NCI-H345 (cell line): ENCODE measurements at regions not wholly inside any gene's neighbourhood (a gene's known extent, or its start where the extent isn't known, plus 50 kb on each side); places are given as distances from the start of the nearest gene placed in this dataset.

ENCODE experiments used
- DNase-seq: peaks from one replicate; lab custom pipeline; 2025; lab: John Stamatoyannopoulos, UW

DNA sequence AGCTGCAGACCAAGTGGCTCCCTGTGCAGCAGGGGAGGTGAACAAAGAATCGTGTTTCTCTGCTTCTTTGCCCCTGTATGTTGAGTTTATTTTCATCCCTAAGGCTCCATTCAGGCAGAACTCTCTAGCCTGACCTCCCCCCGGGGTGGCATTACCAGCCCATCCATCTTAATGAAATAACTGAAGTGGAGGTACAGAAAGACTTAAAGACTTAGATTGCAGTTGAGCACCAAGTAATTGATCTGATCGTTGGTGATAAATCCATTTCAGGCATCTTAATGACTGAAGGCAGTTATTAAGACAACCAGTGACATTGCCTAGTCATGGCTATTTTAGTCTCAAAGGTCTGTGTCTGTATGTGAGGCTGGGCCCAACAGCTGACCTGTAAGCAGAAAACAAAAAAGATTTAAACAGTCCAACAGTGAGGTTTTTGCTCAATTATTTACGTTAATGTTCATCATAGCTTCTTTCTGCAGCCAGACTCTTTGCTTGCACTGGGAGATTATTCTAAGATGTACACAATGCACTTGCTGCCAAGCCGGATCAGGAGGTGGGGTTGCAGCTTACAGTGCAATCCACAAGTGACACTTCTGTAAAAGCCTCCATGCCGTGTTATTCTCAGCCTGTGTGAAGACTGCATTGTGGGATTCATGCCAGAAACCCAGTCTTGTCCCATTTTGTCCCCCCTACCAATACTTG is 363.0 kb upstream of the DUSP10 start:
- DNase-seq = peak; percentile 66

- no peak for DNase-seq
These were observed 362.2 kb upstream of the DUSP10 start for GRCh38 chr1:222104097-222104496.

DNA sequence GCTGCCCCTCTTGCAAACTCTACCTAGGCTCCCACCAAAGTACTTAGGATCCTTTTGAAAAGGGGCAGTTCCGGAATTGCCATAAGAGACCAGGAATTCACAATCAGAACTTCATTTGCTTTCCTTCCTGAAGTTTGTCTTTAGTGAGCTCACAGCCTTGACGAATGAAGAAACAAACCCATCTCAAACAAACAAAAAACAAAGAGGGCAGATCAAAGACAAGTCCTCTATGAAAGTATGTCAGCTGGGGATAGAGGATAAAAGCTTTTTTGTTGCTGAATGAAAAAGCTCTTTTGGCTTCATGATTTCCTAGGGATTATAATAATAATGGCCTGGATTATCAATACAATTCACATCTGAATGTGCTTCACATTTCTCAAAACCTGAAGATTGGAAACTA is 357.9 kb upstream of the DUSP10 start:
- no peak for DNase-seq

DNA sequence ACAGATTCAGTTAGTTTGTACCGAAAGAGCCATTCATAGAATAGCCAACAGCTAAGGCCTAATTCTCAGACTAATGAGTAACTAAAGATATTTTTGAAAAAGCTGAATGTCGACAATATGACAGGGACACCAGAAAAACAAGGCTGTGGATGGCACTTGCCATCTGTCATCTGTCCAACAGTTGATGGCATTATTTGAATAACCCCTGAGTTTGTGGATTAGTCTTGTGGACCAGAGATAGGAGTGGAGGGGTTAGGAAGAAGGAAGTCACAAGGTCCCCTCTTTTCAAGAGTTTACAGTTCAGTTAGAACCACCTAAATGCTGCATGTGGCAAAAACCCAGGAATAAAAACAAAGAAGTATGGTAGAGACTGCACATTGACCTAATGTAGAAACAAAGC is 356.5 kb upstream of the DUSP10 start:
- no peak for DNase-seq

- DNase-seq = no peak
These were observed 355.7 kb upstream of the DUSP10 start for GRCh38 chr1:222097588-222097987.

DNA sequence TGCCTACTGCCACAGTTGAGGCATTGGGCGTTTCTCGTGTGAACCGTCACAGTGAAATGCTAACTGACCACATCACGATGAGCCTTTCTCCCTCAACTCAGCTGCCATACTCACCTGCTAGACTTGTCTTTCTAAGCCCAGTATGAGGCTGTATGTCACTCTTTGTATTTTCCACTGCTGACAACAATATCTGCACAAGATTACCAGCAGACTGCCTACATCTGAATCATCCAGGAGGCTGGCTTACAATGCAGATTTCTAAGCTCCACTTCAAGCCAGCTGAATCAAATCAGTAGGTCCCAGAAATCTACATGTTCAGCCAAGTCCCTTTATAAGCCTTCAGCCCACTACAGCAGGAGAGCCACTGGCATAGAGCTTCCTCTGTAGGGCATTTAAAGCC is 355.0 kb upstream of the DUSP10 start:
- DNase-seq = no peak

GRCh38 chr1:222096476-222096772 is 354.5 kb upstream of the DUSP10 start:
- DNase-seq = no peak

DNA sequence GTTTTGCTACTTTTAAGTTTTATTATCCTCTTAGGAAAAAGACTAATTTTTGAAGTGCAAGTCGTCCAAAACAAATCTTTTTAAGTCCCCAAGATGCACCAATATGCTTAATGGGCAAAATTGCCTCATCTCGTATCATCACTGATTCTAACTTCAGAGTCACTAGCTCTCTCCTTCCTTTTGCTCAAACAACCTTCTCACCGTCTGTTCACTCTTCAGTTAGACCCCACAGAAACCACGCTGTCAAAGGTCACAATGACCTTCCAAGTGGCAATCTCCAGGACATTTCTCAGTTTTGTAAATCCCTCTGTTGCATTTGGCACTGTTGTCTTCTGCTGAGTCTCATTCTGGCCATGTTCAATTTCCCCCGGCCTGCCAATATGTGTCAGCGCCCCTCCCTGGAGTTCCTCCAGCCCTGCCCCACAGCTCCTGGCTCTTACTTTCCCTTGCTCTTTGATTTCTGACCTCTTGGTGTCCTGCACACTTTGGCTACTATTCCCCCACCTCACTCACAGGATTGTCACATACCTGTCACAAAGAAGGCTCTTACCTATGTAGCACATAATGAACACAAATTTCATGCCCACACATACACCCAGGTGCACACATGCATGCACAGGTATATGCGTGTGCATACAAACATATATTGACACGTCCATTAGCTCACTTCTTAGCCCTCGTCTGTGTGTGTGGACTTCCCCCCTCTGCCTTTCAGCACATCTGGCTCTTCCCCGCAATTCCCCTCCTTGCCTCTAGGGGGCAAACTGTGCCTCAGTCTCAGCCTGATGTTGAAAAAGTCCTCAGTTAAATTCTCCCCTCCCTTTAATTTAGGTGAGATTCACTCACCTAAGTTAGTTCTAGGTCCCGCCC is 354.0 kb upstream of the DUSP10 start:
- DNase-seq = peak; percentile 8

DNA sequence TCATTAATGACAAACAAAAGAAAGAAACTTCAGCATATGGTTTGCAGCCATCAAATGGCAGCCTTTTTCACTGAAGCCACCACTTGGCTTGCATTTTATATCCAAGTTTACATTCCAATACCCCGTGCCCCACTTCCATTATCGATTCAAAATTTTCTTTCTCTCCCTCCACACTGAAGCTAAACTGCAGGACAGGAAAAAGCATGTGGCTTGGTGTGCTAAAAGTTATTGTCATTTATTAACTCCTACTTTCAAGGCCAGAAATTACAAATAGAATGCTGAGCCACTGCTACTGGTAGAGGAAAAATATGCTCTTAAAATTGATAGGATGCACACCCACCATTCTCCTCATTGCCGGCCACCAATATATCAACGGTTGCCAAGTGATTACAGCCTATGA is 351.6 kb upstream of the DUSP10 start:
- no peak for DNase-seq

GRCh38 chr1:222090103-222090502 is 348.2 kb upstream of the DUSP10 start:
- DNase-seq = no peak

GRCh38 chr1:222087221-222087920 is 345.5 kb upstream of the DUSP10 start:
- DNase-seq = no peak

GRCh38 chr1:222084996-222085395 is 343.1 kb upstream of the DUSP10 start:
- DNase-seq = no peak

GRCh38 chr1:222084048-222084447 is 342.2 kb upstream of the DUSP10 start:
- no peak for DNase-seq

- no peak for DNase-seq
These were observed 340.0 kb upstream of the DUSP10 start for GRCh38 chr1:222081859-222082258.

GRCh38 chr1:222079566-222079965 is 337.7 kb upstream of the DUSP10 start:
- no peak for DNase-seq

- DNase-seq = no peak
These were observed 335.3 kb upstream of the DUSP10 start for GRCh38 chr1:222077206-222077605.

- no peak for DNase-seq
These were observed 332.4 kb upstream of the DUSP10 start for GRCh38 chr1:222074317-222074716.

GRCh38 chr1:222073307-222073995 is 331.6 kb upstream of the DUSP10 start:
- DNase-seq = no peak

- peak; percentile 76 for DNase-seq
These were observed 329.5 kb upstream of the DUSP10 start for GRCh38 chr1:222071387-222071786.

- no peak for DNase-seq
These were observed 327.0 kb upstream of the DUSP10 start for GRCh38 chr1:222068937-222069336.

GRCh38 chr1:222068101-222068500 is 326.2 kb upstream of the DUSP10 start:
- no peak for DNase-seq

GRCh38 chr1:222066539-222066938 is 324.6 kb upstream of the DUSP10 start:
- DNase-seq = no peak
